Bone marrow (tissue), 2 donors: ENCODE measurements at regions not wholly inside any gene's neighbourhood (a gene's known extent, or its start where the extent isn't known, plus 50 kb on each side); places are given as distances from the start of the nearest gene placed in this dataset.
"Not testable (repeated sequence)": the region's sequence is repeated elsewhere in the genome, so short reads cannot be mapped to it uniquely, and the experiment has no call there.

ENCODE experiments used
- DNase-seq, 2 donors: peaks; one replicate each; lab custom pipeline; 2025; lab: John Stamatoyannopoulos, UW

- no peak for DNase-seq
These were observed 99.6 kb upstream of the UBE2E1 start for GRCh38 chr3:23706111-23706510.

DNA sequence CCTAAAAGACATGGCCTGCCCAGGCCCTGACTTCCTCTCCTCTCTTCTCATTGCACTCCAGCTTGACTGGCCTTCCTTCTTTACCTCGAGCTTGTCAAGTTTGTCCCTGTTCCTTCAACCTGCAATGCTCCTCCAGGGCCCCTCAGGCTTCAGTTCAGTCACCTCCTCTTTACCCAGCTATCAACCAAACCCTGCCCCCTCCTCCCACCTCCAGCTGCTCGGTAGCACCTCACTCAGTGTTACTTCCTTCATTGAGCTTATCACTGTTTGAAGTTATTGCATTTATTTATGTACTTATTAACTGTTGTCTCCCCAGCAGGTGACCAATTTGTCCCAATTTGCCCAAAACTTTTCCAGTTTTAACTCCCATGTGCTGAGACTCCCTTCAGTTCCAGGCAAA, 95.8 kb upstream of the UBE2E1 start:
- no peak for DNase-seq

GRCh38 chr3:23710555-23710954, 95.2 kb upstream of the UBE2E1 start:
- DNase-seq = no peak

GRCh38 chr3:23711916-23712494, 93.8 kb upstream of the UBE2E1 start:
- no peak for DNase-seq

DNA sequence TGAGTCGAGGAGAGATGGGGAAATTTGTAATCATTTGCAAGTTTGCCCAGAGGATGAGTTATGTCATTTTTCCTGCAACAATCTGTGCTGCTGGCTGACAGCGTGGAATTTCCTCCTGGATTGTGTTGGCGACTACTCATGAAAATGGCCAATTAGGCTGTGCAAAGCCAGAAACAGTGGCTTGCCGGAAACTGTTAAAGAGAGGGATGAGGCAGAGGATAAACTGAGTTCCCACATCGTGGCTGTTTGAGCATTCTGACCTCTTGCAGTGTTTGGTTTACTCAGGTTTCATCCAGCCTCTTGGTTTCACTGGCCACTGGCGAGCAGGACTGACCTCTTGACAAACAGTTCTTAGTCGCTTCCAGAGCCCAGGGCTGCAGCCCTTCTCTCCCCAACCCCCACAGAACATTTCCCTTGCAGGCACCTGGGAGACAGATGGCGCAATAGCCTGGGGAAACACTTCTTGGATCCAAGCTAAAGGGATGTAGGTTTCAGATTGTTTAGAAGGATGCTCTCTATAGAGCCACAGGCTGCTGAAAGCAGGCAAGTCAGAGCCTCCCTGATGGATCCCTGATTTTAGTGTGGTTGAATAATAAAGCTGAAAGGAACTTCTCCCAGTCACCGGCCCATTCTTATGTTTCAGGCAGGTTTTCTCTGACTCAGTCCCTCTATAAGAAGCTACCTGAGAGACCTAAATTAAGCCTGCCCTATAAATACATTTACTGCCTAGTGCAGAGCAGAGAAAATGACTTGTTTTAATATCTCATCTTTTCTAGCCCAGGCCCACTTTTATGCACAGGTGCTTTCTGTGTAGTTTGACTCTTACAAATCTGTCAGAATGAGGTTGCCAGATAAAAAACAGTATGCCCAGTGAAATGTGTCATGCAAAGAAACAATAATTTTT, 92.8 kb upstream of the UBE2E1 start:
- no peak for DNase-seq

DNA sequence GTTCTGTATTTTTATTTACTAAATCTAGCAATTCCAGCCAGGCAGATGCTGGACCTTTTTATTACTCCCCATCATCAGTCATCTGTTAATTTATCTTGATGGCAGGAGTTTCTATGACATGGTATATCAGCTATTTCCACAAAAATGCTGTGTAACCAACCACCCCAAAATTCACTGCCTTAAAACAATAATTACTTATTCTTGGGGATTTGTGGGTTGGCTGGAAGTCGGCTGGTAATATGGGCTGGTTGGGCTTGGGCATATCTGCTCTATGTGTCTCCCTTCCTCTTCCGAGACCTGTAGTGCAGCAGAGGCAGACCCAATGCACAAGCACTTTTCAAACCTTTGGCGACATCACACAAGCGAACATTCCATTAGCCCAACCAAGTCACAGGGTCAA, 92.1 kb upstream of the UBE2E1 start:
- DNase-seq = no peak

DNA sequence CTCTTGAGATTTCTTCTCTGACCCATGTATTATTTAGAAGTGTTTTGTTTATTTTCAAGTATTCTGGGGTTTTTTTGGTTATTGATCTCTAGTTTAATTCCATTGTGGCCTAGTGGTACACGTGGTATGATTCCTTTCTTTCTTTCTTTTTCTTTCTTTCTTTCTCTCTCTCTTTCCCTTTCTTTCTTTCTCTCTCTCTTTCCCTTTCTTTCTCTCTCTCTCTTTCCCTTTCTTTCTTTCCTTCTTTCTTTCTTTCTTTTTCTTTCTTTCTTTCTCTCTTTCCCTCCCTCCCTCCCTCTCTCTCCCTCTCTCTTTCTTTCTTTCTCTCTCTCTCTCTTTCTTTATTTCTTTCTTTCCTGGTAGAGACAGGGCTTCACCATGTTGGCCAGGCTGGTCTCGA, 85.7 kb upstream of the UBE2E1 start:
- DNase-seq = no peak

DNA sequence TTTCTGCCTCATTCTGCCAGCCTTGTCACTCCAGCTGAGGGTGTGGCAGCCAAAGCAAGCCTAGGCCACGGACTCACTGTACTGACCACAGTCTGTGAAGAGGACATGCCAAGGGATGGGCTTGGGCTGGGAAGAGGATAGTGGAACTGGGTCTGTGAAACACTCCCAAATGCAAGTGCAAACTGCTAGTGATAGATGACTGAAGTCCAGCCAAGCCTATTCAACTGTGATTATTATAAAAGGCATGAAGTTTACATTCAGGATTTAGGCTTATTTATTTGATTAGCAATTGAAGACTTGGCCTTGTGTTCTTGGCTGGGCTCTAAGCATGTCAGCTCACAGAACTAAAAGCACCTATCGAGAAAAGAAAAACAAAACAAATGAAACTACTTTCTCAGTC, 84.9 kb upstream of the UBE2E1 start:
- no peak for DNase-seq

GRCh38 chr3:23723141-23723540, 82.6 kb upstream of the UBE2E1 start:
- DNase-seq = no peak

- DNase-seq = no peak
These were observed 81.8 kb upstream of the UBE2E1 start for GRCh38 chr3:23723930-23724329.

- peak in 1 of 2 donors; percentile 75 for DNase-seq
These were observed 78.8 kb upstream of the UBE2E1 start for GRCh38 chr3:23726811-23727548.

DNA sequence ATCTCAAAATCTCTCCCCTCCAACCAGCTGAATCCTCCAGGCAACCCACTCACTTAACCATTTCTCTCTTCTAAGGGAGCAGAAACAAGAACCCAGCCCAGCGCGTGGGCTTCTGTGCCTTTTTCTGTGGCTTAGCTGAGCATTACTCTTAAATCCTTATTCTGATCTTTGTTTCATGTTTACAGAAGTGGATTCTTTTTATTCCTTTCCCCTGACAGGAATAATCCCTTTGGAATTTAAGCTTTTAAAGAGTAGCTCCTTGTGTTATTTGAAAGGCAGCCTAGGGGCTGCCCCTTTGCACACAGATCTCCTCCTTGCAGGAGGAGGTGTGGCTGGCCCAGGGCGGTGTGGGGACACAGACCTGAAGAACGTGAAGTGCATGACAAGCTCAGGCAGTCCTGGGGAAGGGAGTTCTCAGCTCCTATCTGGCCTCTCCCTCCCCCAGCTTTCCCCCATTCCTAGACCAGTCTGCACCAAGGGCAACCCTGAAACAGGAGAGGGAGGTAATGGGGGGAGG, 77.1 kb upstream of the UBE2E1 start:
- DNase-seq = no peak

DNA sequence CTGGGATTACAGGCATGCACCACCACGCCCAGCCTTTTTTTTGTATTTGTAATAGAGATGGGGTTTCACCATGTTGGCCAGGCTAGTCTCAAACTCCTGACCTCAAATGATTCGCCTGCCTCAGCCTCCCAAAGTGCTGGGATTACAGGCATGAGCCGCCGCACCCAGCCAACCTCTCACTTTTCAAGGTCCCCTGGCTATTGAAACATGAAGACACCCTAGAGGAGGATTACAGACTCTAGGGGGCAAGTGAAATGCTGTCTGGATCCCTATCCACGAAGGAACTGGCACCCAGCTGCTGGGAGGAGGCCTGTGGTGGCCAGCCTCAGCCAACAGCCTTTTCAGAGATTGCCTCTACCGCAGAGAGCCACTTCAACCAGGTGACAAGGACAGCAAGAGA, 76.4 kb upstream of the UBE2E1 start:
- DNase-seq = not testable (repeated sequence)

DNA sequence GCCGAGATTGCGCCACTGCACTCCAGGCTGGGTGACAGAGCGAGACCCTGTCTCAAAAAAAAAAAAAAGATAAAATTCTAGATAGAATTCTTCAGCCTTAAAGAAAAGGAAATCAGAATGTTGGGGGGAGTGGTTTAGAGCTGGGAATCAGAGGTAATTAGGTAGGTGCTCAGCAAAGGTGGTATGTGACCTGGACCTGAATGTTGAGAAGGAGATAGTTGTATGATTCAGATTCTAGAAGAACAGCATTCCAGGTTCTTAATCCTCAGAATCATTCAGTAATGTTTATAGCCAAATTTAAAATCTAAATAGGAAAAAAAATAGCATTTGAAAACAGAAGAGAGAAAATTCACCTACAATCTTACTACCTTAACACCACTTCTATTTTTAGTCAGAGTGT, 71.3 kb upstream of the UBE2E1 start:
- DNase-seq = no peak

DNA sequence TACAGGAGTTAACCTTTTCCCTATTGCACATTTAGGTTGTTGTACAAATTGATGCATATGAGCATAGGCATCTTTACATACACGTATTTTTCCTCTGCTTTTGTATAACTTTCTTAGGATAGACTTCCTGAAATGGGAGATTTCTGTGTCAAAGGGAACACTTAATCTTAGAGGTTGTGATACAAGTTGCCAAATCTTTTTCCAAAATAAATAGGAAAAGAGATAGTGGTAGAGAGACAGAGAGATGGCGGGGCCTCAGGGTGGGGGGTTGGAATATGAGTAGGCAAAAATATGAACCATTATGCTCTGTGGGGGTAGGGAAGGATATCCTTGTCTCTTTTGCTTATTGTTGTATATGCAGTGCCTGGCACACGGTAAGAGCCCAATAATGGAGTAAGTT, 70.7 kb upstream of the UBE2E1 start:
- DNase-seq = no peak

GRCh38 chr3:23735535-23736326, 70.0 kb upstream of the UBE2E1 start:
- DNase-seq = no peak

- DNase-seq = no peak
These were observed 66.8 kb upstream of the UBE2E1 start for GRCh38 chr3:23738944-23739343.

GRCh38 chr3:23739536-23739935, 66.2 kb upstream of the UBE2E1 start:
- peak in 1 of 2 donors; percentile 65 for DNase-seq

DNA sequence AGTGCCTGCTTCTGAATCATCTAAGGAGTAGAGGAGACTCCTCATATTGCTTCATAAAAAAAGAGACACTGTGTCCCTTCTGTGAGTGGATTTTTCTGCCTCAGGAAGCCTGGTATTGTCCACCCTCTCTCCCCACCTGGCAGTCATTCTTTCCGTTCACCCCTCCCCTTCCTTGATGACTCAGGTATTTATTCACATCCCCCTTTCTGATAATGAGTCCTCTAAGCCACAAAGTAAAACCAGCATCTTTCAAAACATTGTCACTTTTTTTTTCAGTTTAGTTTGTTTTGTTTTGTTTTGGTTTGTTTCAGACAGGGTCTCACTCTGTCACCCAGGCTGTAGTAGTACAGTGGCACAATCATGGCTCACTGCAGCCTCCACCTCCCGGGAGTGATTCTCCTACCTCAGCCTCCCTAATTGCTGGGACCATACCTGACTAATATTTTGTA, 65.2 kb upstream of the UBE2E1 start:
- peak in 1 of 2 donors; percentile 82 for DNase-seq

DNA sequence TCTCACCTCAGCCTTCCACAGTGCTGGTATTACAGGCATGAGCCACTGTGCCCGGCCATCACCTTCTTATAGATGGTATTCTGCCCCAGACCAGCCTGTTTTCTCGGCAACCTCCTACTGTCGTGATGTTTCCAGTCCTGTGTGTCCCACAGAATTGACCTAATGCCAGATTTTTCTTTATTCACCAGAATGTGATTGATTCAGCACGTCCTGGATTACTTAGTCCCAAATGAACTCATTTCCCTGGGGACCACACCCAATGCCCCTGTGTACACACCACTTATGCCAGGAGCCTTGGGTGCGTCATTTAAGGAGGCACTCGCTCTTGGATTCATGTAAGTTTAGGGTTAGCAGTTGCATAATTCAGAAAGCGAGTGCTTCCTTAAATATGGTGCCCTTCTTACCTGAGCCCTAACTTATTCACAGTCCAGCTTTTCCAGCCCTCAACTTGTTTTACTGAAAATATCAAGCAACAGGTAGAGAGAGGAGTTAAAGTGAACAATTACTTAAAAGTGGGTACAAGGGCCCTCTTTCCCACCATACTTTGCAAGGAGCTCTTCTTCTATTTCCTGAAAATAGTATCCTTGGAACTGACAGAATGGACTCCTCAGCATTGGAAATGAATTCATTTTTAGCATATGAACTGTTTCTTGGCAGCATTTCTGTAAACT, 64.6 kb upstream of the UBE2E1 start:
- DNase-seq = no peak

GRCh38 chr3:23743141-23743784, 62.5 kb upstream of the UBE2E1 start:
- no peak for DNase-seq
